Natural killer cell (primary cell): ENCODE measurements at regions not wholly inside any gene's neighbourhood (a gene's known extent, or its start where the extent isn't known, plus 50 kb on each side); places are given as distances from the start of the nearest gene placed in this dataset.

Experiments used
- ATAC-seq, 3 donors: fragments of 150-1000 bp in 2 of 3; fragments of 200-7000 bp in 1 of 3; cut with Tn5 transposase; 1 replicate in 1 of 3; 2 replicates in 2 of 3; pipeline ENCODE4 v1.10.0; 2021; ENCODE audit warnings: mild to moderate bottlenecking in 2 of 3, moderate library complexity in 2 of 3
- DNase-seq, 2 donors: peaks; one replicate each; pipeline versions ENCODE4 v3.0.0 to v3.0.0-alpha.2; 2013 to 2021; ENCODE audit warnings: mixed read lengths in 1 of 2
- H3K27ac ChIP-seq: one replicate; pipeline ENCODE4 v1.5.1; 2013; ENCODE audit warnings: mild to moderate bottlenecking, low read length
- H3K27me3 ChIP-seq: one replicate; pipeline ENCODE4 v1.6.1; 2013; ENCODE audit warnings: low read length; ENCODE audit not compliant: control insufficient read depth, insufficient read depth
- H3K36me3 ChIP-seq: one replicate; pipeline ENCODE4 v1.6.1; 2013; ENCODE audit warnings: low read length; ENCODE audit not compliant: control insufficient read depth, insufficient read depth
- H3K4me1 ChIP-seq: one replicate; pipeline ENCODE4 v1.6.1; 2013; ENCODE audit warnings: low read length; ENCODE audit not compliant: control insufficient read depth, insufficient read depth
- H3K4me3 ChIP-seq: one replicate; pipeline ENCODE4 v1.5.1; 2013; ENCODE audit warnings: low read length
- H3K9me3 ChIP-seq: one replicate; pipeline ENCODE4 v1.6.1; 2013; ENCODE audit warnings: low read length; ENCODE audit not compliant: control insufficient read depth, insufficient read depth
- H3K27ac Mint-ChIP-seq, 2 donors: one replicate each; pipeline ENCODE4 v1.8.0; 2022; ENCODE audit warnings: mild to moderate bottlenecking in 2 of 2, mixed read lengths in 2 of 2, moderate library complexity in 1 of 2
- H3K27me3 Mint-ChIP-seq, 2 donors: one replicate each; pipeline ENCODE4 v1.8.0; 2022; ENCODE audit warnings: low read depth in 2 of 2, mixed read lengths in 2 of 2
- H3K36me3 Mint-ChIP-seq: one replicate; pipeline ENCODE4 v1.8.0; 2022; ENCODE audit warnings: mixed read lengths
- H3K4me1 Mint-ChIP-seq, 2 donors: one replicate each; pipeline ENCODE4 v1.8.0; 2022; ENCODE audit warnings: mixed read lengths in 2 of 2
- H3K4me3 Mint-ChIP-seq: one replicate; pipeline ENCODE4 v1.8.0; 2022; ENCODE audit warnings: mild to moderate bottlenecking, moderate library complexity, mixed read lengths
- H3K9me3 Mint-ChIP-seq, 2 donors: one replicate each; pipeline ENCODE4 v1.8.0; 2022; ENCODE audit warnings: mixed read lengths in 2 of 2
- CTCF ChIP-seq: fragments of 200-600 bp; IDR thresholded peaks from one replicate; pipeline ENCODE4 v1.8.0; 2022; ENCODE audit warnings: antibody characterized with exemption
- WGBS: methylation state at CpG from one replicate; pipeline ENCODE4 v1.1.7; 2013; ENCODE audit warnings: missing lambda C conversion rate; ENCODE audit not compliant: insufficient coverage; 5-methylcytosine and 5-hydroxymethylcytosine counted together
- intact Hi-C: fragments of 100-400 bp; cut with micrococcal nuclease; formaldehyde crosslinking; loops from one replicate; pipeline ENCODE4 v1.14.2; 2022

- Histone ChIP-seq H3K4me3 (no peak overlapping the region), H3K27me3 (no peaks in the 10 kb centered on the region), H3K9me3 (no peaks in the 10 kb centered on the region), H3K36me3 (no peaks in the 10 kb centered on the region), H3K4me1 (no peaks in the 10 kb centered on the region), H3K27ac (no peak overlapping the region)
- Mint-ChIP-seq H3K4me3 (no peak overlapping the region), H3K27ac (no peak overlapping the region), H3K36me3 (no peaks in the 10 kb centered on the region), H3K27me3 (peaks cover 0 to 3% of the 10 kb centered on the region in 2 donors), H3K9me3 (no peaks in the 10 kb centered on the region), H3K4me1 (no peaks in the 10 kb centered on the region)
- intact Hi-C loops = no loop called here
- 97% methylated on average over 2 of the region's 6 CpGs for WGBS
- ATAC-seq (no peak), DNase-seq (no peak)
- TF ChIP-seq CTCF = no peak
Measured at GRCh38 chr15:81843757-81844407, 201.9 kb downstream of the MEX3B start.

- H3K4me3 ChIP-seq = no peak overlapping the region
- H3K9me3 Mint-ChIP-seq = no peaks in the 10 kb centered on the region
- no peaks in the 10 kb centered on the region for H3K4me1 Mint-ChIP-seq
- DNase-seq (no peak), ATAC-seq (no peak)
- H3K9me3 ChIP-seq = no peaks in the 10 kb centered on the region
- no peak overlapping the region for H3K27ac ChIP-seq
- H3K27me3 ChIP-seq = no peaks in the 10 kb centered on the region
- H3K27ac Mint-ChIP-seq = no peak overlapping the region
- H3K4me1 ChIP-seq = no peaks in the 10 kb centered on the region
- no peak for TF ChIP-seq CTCF
- WGBS = 79% methylated on average over 5 of the region's 5 CpGs
- no peaks in the 10 kb centered on the region for H3K36me3 Mint-ChIP-seq
- intact Hi-C loops = no loop called here
- H3K36me3 ChIP-seq = no peaks in the 10 kb centered on the region
- no peak overlapping the region for H3K4me3 Mint-ChIP-seq
- H3K27me3 Mint-ChIP-seq = peaks cover 0 to 3% of the 10 kb centered on the region in 2 donors
Measured at GRCh38 chr15:81843226-81843625, 202.6 kb downstream of the MEX3B start.

GRCh38 chr15:81839387-81839786 is 206.4 kb downstream of the MEX3B start:
- intact Hi-C loops = no loop called here
- TF ChIP-seq CTCF = no peak
- H3K27ac ChIP-seq = no peak overlapping the region
- H3K27me3 Mint-ChIP-seq = no peaks in the 10 kb centered on the region
- H3K9me3 Mint-ChIP-seq = no peaks in the 10 kb centered on the region
- H3K36me3 Mint-ChIP-seq = no peaks in the 10 kb centered on the region
- H3K9me3 ChIP-seq = no peaks in the 10 kb centered on the region
- no peaks in the 10 kb centered on the region for H3K4me1 Mint-ChIP-seq
- H3K27me3 ChIP-seq = no peaks in the 10 kb centered on the region
- 95% methylated on average over 2 of the region's 2 CpGs for WGBS
- ATAC-seq (no peak), DNase-seq (no peak)
- H3K4me3 Mint-ChIP-seq = no peak overlapping the region
- no peak overlapping the region for H3K4me3 ChIP-seq
- no peaks in the 10 kb centered on the region for H3K4me1 ChIP-seq
- H3K27ac Mint-ChIP-seq = no peak overlapping the region
- no peaks in the 10 kb centered on the region for H3K36me3 ChIP-seq

- H3K4me3 Mint-ChIP-seq = no peak overlapping the region
- H3K36me3 ChIP-seq = no peaks in the 10 kb centered on the region
- intact Hi-C loops = no loop called here
- H3K4me1 Mint-ChIP-seq = no peaks in the 10 kb centered on the region
- ATAC-seq (no peak), DNase-seq (no peak)
- no peak for TF ChIP-seq CTCF
- H3K27me3 Mint-ChIP-seq = peaks cover 0 to 11% of the 10 kb centered on the region in 2 donors
- no peaks in the 10 kb centered on the region for H3K9me3 ChIP-seq
- H3K9me3 Mint-ChIP-seq = no peaks in the 10 kb centered on the region
- WGBS = no CpG with 5 or more reads among the region's 1 CpG
- H3K36me3 Mint-ChIP-seq = no peaks in the 10 kb centered on the region
- H3K27ac Mint-ChIP-seq = no peak overlapping the region
- no peaks in the 10 kb centered on the region for H3K4me1 ChIP-seq
- no peak overlapping the region for H3K27ac ChIP-seq
- H3K4me3 ChIP-seq = no peak overlapping the region
- peaks cover 2% of the 10 kb centered on the region for H3K27me3 ChIP-seq
Measured at GRCh38 chr15:81835731-81836130, 210.1 kb downstream of the MEX3B start.
